Stimulated activated naive CD8-positive, alpha-beta T cell treated with anti-CD3 and anti-CD28 coated beads, Interleukin-15, Interleukin-2, amounts not matched to agents 100 ng/mL and 50 ng/mL, for 24 hours (primary cell): ENCODE measurements at regions not wholly inside any gene's neighbourhood (a gene's known extent, or its start where the extent isn't known, plus 50 kb on each side); places are given as distances from the start of the nearest gene placed in this dataset.

Experiments used
- H3K27ac Mint-ChIP-seq: one replicate; pipeline ENCODE4 v1.8.0; 2021; ENCODE audit warnings: mild to moderate bottlenecking, mixed read lengths
- H3K27me3 Mint-ChIP-seq: one replicate; pipeline ENCODE4 v1.8.0; 2021; ENCODE audit warnings: mixed read lengths
- H3K36me3 Mint-ChIP-seq: one replicate; pipeline ENCODE4 v1.8.0; 2021; ENCODE audit warnings: low read depth, mixed read lengths
- H3K4me1 Mint-ChIP-seq: one replicate; pipeline ENCODE4 v1.8.0; 2021; ENCODE audit warnings: low read depth, mixed read lengths
- H3K4me3 Mint-ChIP-seq: one replicate; pipeline ENCODE4 v1.8.0; 2021; ENCODE audit warnings: mild to moderate bottlenecking, mixed read lengths
- H3K9me3 Mint-ChIP-seq: one replicate; pipeline ENCODE4 v1.8.0; 2021; ENCODE audit warnings: mixed read lengths

- Mint-ChIP-seq H3K4me1 (no peaks in the 10 kb centered on the region), H3K9me3 (peaks cover 10% of the 10 kb centered on the region), H3K4me3 (no peak overlapping the region), H3K36me3 (no peaks in the 10 kb centered on the region), H3K27me3 (no peaks in the 10 kb centered on the region), H3K27ac (no peak overlapping the region)
Measured at GRCh38 chr22:34015642-34016041, 95.4 kb upstream of the LARGE1 start.

- no peak overlapping the region for H3K27ac Mint-ChIP-seq
- no peaks in the 10 kb centered on the region for H3K4me1 Mint-ChIP-seq
- H3K27me3 Mint-ChIP-seq = no peaks in the 10 kb centered on the region
- no peaks in the 10 kb centered on the region for H3K36me3 Mint-ChIP-seq
- H3K9me3 Mint-ChIP-seq = peaks cover 15% of the 10 kb centered on the region
- no peak overlapping the region for H3K4me3 Mint-ChIP-seq
Measured at GRCh38 chr22:34017205-34017604, 96.9 kb upstream of the LARGE1 start.

- peaks cover 14% of the 10 kb centered on the region for H3K9me3 Mint-ChIP-seq
- H3K4me1 Mint-ChIP-seq = no peaks in the 10 kb centered on the region
- H3K36me3 Mint-ChIP-seq = no peaks in the 10 kb centered on the region
- no peak overlapping the region for H3K27ac Mint-ChIP-seq
- no peak overlapping the region for H3K4me3 Mint-ChIP-seq
- H3K27me3 Mint-ChIP-seq = no peaks in the 10 kb centered on the region
Measured at GRCh38 chr22:34019190-34019845, 99.0 kb upstream of the LARGE1 start.

GRCh38 chr22:34035209-34035608, 114.9 kb upstream of the LARGE1 start:
- Mint-ChIP-seq H3K9me3 (peaks cover 4% of the 10 kb centered on the region), H3K4me1 (no peaks in the 10 kb centered on the region), H3K36me3 (no peaks in the 10 kb centered on the region), H3K27ac (no peak overlapping the region), H3K4me3 (no peak overlapping the region), H3K27me3 (no peaks in the 10 kb centered on the region)

GRCh38 chr22:34036931-34037330, 116.7 kb upstream of the LARGE1 start:
- H3K27ac Mint-ChIP-seq = no peak overlapping the region
- H3K4me3 Mint-ChIP-seq = no peak overlapping the region
- peaks cover 6% of the 10 kb centered on the region for H3K9me3 Mint-ChIP-seq
- no peaks in the 10 kb centered on the region for H3K36me3 Mint-ChIP-seq
- H3K27me3 Mint-ChIP-seq = no peaks in the 10 kb centered on the region
- H3K4me1 Mint-ChIP-seq = no peaks in the 10 kb centered on the region

DNA sequence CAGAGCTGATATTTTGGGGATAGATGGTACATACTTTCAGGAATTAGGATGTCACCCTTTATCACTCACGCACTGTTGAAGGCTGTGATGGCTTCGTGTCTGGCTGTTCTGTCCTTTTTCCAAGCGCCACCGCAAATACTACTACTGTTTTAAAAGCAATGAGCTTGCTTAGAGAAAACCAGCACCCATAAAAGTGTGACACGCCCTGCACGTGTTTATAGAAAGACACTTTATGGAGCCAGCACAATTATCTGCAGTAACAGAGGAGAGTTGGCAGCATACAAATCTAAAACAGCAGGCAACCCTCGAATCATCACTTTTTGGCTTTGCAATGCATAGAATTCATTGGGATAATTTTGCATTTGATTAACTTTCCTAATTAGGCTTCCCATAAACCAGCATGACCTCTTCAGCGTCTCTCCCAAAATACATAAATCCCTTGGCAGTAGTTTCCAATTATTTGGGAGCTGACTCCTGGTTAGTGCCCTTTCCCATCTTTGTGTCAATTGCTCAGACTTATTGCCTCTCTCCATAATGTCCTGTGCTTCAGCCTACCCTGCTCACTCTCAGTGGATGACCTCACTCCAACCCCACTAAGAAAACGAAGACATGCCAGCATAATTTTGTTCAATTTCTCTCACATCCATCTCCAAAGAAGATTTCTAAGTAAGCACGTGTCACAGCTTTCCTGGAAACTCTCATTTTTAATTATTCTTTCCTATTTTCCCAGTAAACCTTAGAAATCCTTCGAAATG, 118.7 kb upstream of the LARGE1 start:
- Mint-ChIP-seq H3K36me3 (no peaks in the 10 kb centered on the region), H3K27me3 (no peaks in the 10 kb centered on the region), H3K27ac (no peak overlapping the region), H3K4me1 (no peaks in the 10 kb centered on the region), H3K9me3 (peaks cover 12% of the 10 kb centered on the region), H3K4me3 (no peak overlapping the region)

DNA sequence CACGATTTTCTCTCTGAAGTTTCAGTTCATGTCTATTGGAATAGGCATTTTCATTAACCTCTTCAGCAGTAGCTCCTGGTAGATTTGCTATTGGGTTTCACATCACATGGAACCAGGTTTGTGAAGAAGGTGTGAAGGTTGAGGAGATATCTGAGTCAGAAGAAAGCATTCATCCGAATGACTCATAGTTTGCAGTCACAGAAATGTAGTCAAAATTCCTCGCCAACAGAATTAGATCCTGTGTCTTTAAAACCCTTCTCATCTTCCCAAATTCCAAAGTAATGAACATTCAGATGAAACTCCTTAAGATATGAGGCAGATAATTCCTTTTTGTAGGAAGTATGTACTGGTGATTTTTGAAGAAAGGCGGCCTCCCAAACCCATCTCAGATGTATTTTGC, 125.0 kb upstream of the LARGE1 start:
- Mint-ChIP-seq H3K27ac (no peak overlapping the region), H3K4me1 (no peaks in the 10 kb centered on the region), H3K9me3 (peaks cover 7% of the 10 kb centered on the region), H3K36me3 (no peaks in the 10 kb centered on the region), H3K27me3 (peaks cover 4% of the 10 kb centered on the region), H3K4me3 (no peak overlapping the region)

DNA sequence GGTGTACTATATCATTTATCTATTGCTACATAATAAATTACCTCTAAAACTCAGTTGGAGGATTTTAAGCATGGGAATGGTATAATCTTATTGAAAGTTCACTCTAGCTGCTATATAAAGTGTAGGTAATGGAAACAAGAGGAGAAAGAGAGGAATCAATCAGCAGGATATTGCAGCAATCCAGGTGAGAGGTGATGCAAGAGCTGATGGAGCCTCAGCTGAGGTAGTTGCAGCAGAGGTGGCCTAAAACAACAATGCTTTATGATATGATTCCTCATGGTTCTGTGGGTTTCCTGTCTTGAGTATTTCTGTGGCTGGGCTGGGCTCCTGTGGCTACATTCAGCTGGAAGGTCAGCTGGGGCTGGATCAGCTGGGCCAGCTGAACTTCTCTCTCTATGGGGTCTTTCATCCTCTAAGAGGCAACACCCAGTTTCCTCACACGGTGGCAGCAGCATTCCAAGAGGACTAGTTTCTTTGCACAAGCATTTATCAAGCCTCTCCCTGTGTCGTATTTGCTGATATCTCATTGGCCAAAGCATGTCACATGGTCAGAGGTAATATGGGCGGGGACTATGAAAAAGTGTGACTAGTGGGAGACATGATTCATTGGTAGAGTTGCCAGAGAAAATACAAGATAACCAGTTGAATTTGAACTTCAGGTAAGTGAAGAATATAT, 135.4 kb upstream of the LARGE1 start:
- H3K27me3 Mint-ChIP-seq = peaks cover 5% of the 10 kb centered on the region
- H3K4me1 Mint-ChIP-seq = no peaks in the 10 kb centered on the region
- peaks cover 4% of the 10 kb centered on the region for H3K9me3 Mint-ChIP-seq
- H3K27ac Mint-ChIP-seq = no peak overlapping the region
- H3K4me3 Mint-ChIP-seq = no peak overlapping the region
- no peaks in the 10 kb centered on the region for H3K36me3 Mint-ChIP-seq

GRCh38 chr22:34057726-34058125, 137.4 kb upstream of the LARGE1 start:
- H3K27me3 Mint-ChIP-seq = no peaks in the 10 kb centered on the region
- H3K4me1 Mint-ChIP-seq = no peaks in the 10 kb centered on the region
- H3K27ac Mint-ChIP-seq = no peak overlapping the region
- H3K36me3 Mint-ChIP-seq = no peaks in the 10 kb centered on the region
- no peak overlapping the region for H3K4me3 Mint-ChIP-seq
- H3K9me3 Mint-ChIP-seq = no peaks in the 10 kb centered on the region

- Mint-ChIP-seq H3K36me3 (no peaks in the 10 kb centered on the region), H3K27ac (no peak overlapping the region), H3K4me1 (no peaks in the 10 kb centered on the region), H3K27me3 (no peaks in the 10 kb centered on the region), H3K4me3 (no peak overlapping the region), H3K9me3 (peaks cover 4% of the 10 kb centered on the region)
Measured at GRCh38 chr22:34064696-34065095, 144.4 kb upstream of the LARGE1 start.

DNA sequence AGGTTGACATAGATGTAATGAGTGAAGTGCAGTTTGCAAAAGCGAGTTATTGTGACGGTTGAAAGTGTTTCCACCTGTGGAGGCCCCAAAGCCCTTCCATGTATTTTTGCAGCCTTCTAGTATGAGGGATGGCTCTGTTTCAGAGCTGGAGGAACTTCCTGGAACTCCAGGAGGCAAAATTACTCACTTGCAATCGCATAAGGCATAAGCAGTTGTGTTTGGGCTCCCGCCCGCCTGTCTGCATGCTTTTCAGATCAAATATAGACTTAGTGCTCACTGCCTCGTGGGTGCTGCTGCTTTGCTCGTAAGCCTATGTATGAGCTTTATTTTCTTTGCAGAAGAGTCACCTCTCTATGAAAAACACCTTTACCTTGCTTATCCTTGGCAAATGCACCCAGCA, 146.8 kb upstream of the LARGE1 start:
- H3K27me3 Mint-ChIP-seq = no peaks in the 10 kb centered on the region
- H3K9me3 Mint-ChIP-seq = peaks cover 4% of the 10 kb centered on the region
- H3K4me1 Mint-ChIP-seq = no peaks in the 10 kb centered on the region
- H3K27ac Mint-ChIP-seq = no peak overlapping the region
- no peak overlapping the region for H3K4me3 Mint-ChIP-seq
- no peaks in the 10 kb centered on the region for H3K36me3 Mint-ChIP-seq

DNA sequence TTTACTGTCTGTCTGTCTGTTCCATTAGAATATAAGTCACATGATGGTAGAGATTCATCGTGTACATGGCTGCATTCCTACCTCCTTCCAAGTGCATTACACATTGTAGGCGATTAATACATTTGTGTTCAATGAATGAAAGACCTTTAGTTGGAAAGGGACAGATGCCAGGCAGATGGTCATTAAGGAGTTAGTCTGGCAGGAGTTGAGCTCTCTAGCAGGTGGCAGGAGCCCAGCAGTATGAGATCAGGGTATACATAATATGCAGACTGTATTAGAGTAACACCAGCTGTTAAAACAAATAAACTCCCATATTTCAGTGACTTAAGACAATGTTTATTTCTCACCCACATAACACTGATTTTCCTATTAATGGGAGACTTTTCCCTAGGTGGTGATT, 147.7 kb upstream of the LARGE1 start:
- Mint-ChIP-seq H3K4me1 (no peaks in the 10 kb centered on the region), H3K9me3 (peaks cover 4% of the 10 kb centered on the region), H3K4me3 (no peak overlapping the region), H3K27ac (no peak overlapping the region), H3K36me3 (no peaks in the 10 kb centered on the region), H3K27me3 (no peaks in the 10 kb centered on the region)

DNA sequence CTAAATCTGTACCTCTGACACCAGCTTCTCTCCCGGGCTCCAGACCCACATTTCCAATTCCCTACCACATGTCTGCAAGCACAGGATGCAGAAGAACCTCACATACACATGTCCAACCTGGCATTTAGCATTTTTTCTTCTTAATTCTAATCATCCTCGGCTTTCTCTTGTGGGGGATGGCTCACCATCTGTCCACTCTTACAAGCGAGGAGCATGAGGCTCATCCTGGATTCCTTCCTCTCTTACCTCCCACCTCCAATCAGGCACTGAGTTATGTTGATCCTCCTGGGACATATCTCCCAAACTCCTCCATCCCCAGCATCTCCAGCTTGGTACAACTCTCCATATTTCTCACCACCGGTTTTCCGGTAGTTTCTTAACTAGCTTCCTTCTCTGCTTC, 149.8 kb upstream of the LARGE1 start:
- Mint-ChIP-seq H3K27me3 (no peaks in the 10 kb centered on the region), H3K9me3 (peaks cover 4% of the 10 kb centered on the region), H3K4me1 (no peaks in the 10 kb centered on the region), H3K27ac (no peak overlapping the region), H3K4me3 (no peak overlapping the region), H3K36me3 (no peaks in the 10 kb centered on the region)

DNA sequence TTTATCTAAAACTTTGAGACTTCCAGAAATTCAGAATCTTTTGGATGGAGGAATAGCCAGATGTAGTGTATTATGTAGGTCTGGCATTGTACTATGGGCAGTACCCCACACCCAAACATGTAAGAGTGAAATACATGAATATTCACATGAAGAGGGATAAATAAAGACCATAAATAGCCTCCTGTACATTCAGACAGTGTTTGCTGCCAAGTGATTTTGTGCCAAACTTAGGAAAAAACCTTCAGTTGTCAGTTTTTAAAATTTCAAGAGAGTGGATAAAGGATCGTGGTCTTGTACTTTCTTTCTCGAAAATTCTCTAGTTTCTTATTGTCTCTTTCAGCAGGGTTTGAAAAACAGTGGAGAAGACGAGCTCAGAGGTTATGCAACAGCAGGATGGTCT, 150.3 kb upstream of the LARGE1 start:
- Mint-ChIP-seq H3K27me3 (no peaks in the 10 kb centered on the region), H3K4me3 (no peak overlapping the region), H3K27ac (no peak overlapping the region), H3K4me1 (no peaks in the 10 kb centered on the region), H3K9me3 (peaks cover 4% of the 10 kb centered on the region), H3K36me3 (no peaks in the 10 kb centered on the region)

GRCh38 chr22:34072585-34072984, 152.3 kb upstream of the LARGE1 start:
- Mint-ChIP-seq H3K4me3 (no peak overlapping the region), H3K27ac (no peak overlapping the region), H3K4me1 (no peaks in the 10 kb centered on the region), H3K27me3 (no peaks in the 10 kb centered on the region), H3K9me3 (no peaks in the 10 kb centered on the region), H3K36me3 (no peaks in the 10 kb centered on the region)
